OCI-LY1 (cell line): ENCODE measurements at regions not wholly inside any gene's neighbourhood (a gene's known extent, or its start where the extent isn't known, plus 50 kb on each side); places are given as distances from the start of the nearest gene placed in this dataset.

Experiments
- H2AFZ ChIP-seq: fragments of 200-600 bp; sonication (generic), shearing (Covaris generic); 2 replicates; pipeline ENCODE4 v1.6.0; 2014; ENCODE audit warnings: antibody characterized with exemption, mild to moderate bottlenecking, low read length
- H3F3A ChIP-seq: fragments of 200-600 bp; sonication (generic), shearing (Covaris generic); 2 replicates; pipeline ENCODE4 v1.6.0; 2014; ENCODE audit warnings: mild to moderate bottlenecking, antibody characterized with exemption, low read length, moderate library complexity; ENCODE audit not compliant: insufficient read depth
- H3K27ac ChIP-seq: fragments of 200-600 bp; sonication (generic); 2 replicates; pipeline ENCODE4 v1.5.1; 2014; ENCODE audit warnings: low read length, mixed run types, mild to moderate bottlenecking, low read depth; ENCODE audit not compliant: poor library complexity, severe bottlenecking
- H3K27me3 ChIP-seq: fragments of 200-600 bp; sonication (generic); 2 replicates; pipeline ENCODE4 v1.6.0; 2014; ENCODE audit warnings: antibody characterized with exemption, mild to moderate bottlenecking, low read length, moderate library complexity; ENCODE audit not compliant: insufficient read depth
- H3K36me3 ChIP-seq: fragments of 200-600 bp; sonication (generic); 2 replicates; pipeline ENCODE4 v1.6.1; 2014; ENCODE audit warnings: mild to moderate bottlenecking, antibody characterized with exemption, low read length, moderate library complexity, mixed read lengths; ENCODE audit not compliant: insufficient read depth
- H3K4me1 ChIP-seq: fragments of 200-600 bp; sonication (generic); 2 replicates; pipeline ENCODE4 v1.5.1; 2014; ENCODE audit warnings: mild to moderate bottlenecking, low read length, moderate library complexity; ENCODE audit not compliant: insufficient read depth, severe bottlenecking
- H3K4me2 ChIP-seq: fragments of 200-600 bp; sonication (generic), shearing (Covaris generic); 2 replicates; pipeline ENCODE4 v1.6.1; 2014; ENCODE audit warnings: low read length
- H3K4me3 ChIP-seq: fragments of 200-600 bp; sonication (generic); 2 replicates; pipeline ENCODE4 v1.5.1; 2014; ENCODE audit warnings: low read length, low read depth, mild to moderate bottlenecking, mixed read lengths; ENCODE audit not compliant: poor library complexity, severe bottlenecking
- H3K79me2 ChIP-seq: fragments of 200-600 bp; shearing (Covaris generic); 2 replicates; pipeline ENCODE4 v1.6.1; 2016; ENCODE audit warnings: mixed run types, low read length, mixed read lengths; ENCODE audit not compliant: insufficient read depth
- H3K9ac ChIP-seq: fragments of 200-600 bp; sonication (generic), shearing (Covaris generic); 2 replicates; pipeline ENCODE4 v1.6.1; 2014; ENCODE audit warnings: mild to moderate bottlenecking, low read length, mixed read lengths
- H3K9me2 ChIP-seq: fragments of 200-600 bp; sonication (generic), shearing (Covaris generic); 2 replicates; pipeline ENCODE4 v1.6.1; 2014; ENCODE audit warnings: low read depth, mild to moderate bottlenecking, low read length, mixed read lengths
- H3K9me3 ChIP-seq: fragments of 200-600 bp; shearing (Covaris generic); 2 replicates; pipeline ENCODE4 v1.6.1; 2014; ENCODE audit warnings: low read length, mixed read lengths
- H4K20me1 ChIP-seq: fragments of 200-600 bp; sonication (generic), shearing (Covaris generic); 2 replicates; pipeline ENCODE4 v1.6.0; 2016; ENCODE audit warnings: mild to moderate bottlenecking, low read length; ENCODE audit not compliant: insufficient read depth
- CTCF ChIP-seq: fragments of 200-600 bp; sonication (generic), shearing (Covaris generic); IDR thresholded peaks from 2 replicates; pipeline ENCODE4 v1.5.1; 2017; ENCODE audit warnings: mild to moderate bottlenecking, antibody characterized with exemption, low read length, moderate library complexity, mixed read lengths
- EZH2 ChIP-seq: fragments of 200-600 bp; sonication (generic), shearing (Covaris generic); IDR thresholded peaks from 2 replicates; pipeline ENCODE4 v1.8.0; 2017; ENCODE audit warnings: borderline replicate concordance, mixed run types, mild to moderate bottlenecking, antibody characterized with exemption, low read length, moderate library complexity, mixed read lengths

- H2AFZ ChIP-seq, result no peak overlapping the region
- no peaks in the 10 kb centered on the region for H3K79me2 ChIP-seq
- no peaks in the 10 kb centered on the region for H3K9me3 ChIP-seq
- no peaks in the 10 kb centered on the region for H3K36me3 ChIP-seq
- no peaks in the 10 kb centered on the region for H3K27me3 ChIP-seq
- no peak overlapping the region for H3K4me2 ChIP-seq
- H4K20me1 ChIP-seq, result no peaks in the 10 kb centered on the region
- no peak overlapping the region for H3K4me3 ChIP-seq
- H3K27ac ChIP-seq, result no peak overlapping the region
- no peak overlapping the region for H3K9ac ChIP-seq
- H3K9me2 ChIP-seq, result no peaks in the 10 kb centered on the region
- H3K4me1 ChIP-seq, result no peaks in the 10 kb centered on the region
- TF ChIP-seq EZH2 (no peak), CTCF (no peak)
- no peaks in the 10 kb centered on the region for H3F3A ChIP-seq
These were observed 571.1 kb upstream of the EYS start for GRCh38 chr6:66278115-66278514.

- no peak overlapping the region for H2AFZ ChIP-seq
- no peaks in the 10 kb centered on the region for H3F3A ChIP-seq
- H3K9ac ChIP-seq, result no peak overlapping the region
- no peak overlapping the region for H3K27ac ChIP-seq
- H3K27me3 ChIP-seq, result no peaks in the 10 kb centered on the region
- H3K4me1 ChIP-seq, result no peaks in the 10 kb centered on the region
- no peak overlapping the region for H3K4me2 ChIP-seq
- no peaks in the 10 kb centered on the region for H3K79me2 ChIP-seq
- H3K9me2 ChIP-seq, result no peaks in the 10 kb centered on the region
- no peak overlapping the region for H3K4me3 ChIP-seq
- no peak for TF ChIP-seq CTCF
- no peak for TF ChIP-seq EZH2
- no peaks in the 10 kb centered on the region for H3K9me3 ChIP-seq
- H3K36me3 ChIP-seq, result no peaks in the 10 kb centered on the region
- H4K20me1 ChIP-seq, result no peaks in the 10 kb centered on the region
These were observed 570.4 kb upstream of the EYS start for GRCh38 chr6:66277400-66277799.

GRCh38 chr6:66265737-66266136, 558.7 kb upstream of the EYS start:
- Histone ChIP-seq H3K4me3 (no peak overlapping the region), H3K4me2 (no peak overlapping the region), H3K36me3 (no peaks in the 10 kb centered on the region), H3F3A (no peaks in the 10 kb centered on the region), H3K79me2 (no peaks in the 10 kb centered on the region), H3K9ac (no peak overlapping the region), H3K4me1 (no peaks in the 10 kb centered on the region), H3K27ac (no peak overlapping the region), H3K9me3 (no peaks in the 10 kb centered on the region), H2AFZ (no peak overlapping the region), H3K9me2 (no peaks in the 10 kb centered on the region), H3K27me3 (no peaks in the 10 kb centered on the region), H4K20me1 (no peaks in the 10 kb centered on the region)
- TF ChIP-seq EZH2, result no peak
- TF ChIP-seq CTCF, result no peak
